CD4-positive, alpha-beta T cell treated with Interferon gamma for 1 hour (primary cell): ENCODE measurements at regions not wholly inside any gene's neighbourhood (a gene's known extent, or its start where the extent isn't known, plus 50 kb on each side); places are given as distances from the start of the nearest gene placed in this dataset.
"Not testable (repeated sequence)": the region's sequence is repeated elsewhere in the genome, so short reads cannot be mapped to it uniquely, and the experiment has no call there.

Source experiments
- DNase-seq: peaks from one replicate; pipeline ENCODE4 v3.0.0-alpha.2; 2020

DNA sequence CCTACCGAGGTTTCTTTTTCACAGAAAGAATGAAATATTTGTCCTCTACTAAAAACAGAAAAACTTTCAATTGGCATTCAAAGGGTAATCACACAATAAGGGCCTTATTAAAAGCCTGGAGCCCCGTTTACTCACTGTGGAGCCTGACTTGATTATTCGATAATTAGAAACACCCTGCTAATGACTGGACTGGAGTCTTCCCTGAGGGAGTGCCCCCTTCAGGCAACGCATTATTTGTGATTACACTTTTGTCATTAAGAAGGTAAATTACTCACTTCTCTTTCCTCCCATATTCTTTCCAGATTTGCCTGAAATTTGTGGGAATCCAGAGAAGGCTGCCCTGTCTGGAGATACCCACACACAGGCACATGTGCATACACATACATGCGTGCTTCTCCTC, 444.2 kb upstream of the NPVF start:
- DNase-seq, result no peak

- no peak for DNase-seq
Observed at GRCh38 chr7:25675789-25676474, 447.6 kb upstream of the NPVF start.

DNA sequence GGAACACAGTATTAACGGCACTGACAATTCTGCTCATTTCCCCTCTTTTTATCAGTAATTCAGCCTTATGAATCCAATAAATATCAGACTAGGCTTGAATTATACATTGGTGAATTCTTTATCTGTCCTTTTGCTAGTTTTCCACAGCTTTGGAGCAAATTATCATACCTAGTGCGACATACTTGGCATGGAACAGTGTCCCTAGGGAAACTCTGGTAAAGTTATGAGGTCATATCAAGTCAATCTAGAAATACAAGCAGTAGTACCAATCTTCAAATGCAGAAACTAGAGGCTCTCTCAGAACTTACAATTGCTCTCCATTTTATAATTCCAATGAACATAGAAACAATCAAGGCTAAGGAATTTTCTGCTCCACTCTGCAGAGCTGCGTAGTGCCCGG, 449.3 kb upstream of the NPVF start:
- no peak for DNase-seq

GRCh38 chr7:25678215-25678614, 449.9 kb upstream of the NPVF start:
- DNase-seq, result no peak

DNA sequence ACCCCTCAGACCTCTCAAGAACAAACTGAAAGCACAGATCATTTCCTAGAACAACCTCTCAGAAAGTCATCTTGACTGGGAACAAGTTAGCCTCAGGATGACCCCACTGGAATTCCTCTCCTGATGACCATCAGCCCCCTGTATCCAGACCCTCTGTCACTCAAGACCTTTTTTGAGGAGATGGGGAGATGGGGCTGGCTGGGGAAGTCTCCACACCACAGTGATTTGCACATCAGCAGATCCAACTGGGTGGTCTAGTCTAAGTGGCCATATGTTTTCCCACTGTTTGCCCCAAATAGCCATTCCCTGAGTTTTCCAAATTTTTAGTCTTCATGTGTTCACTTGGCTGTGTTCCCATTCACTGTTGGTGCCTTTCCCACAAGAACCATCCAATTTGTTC, 452.4 kb upstream of the NPVF start:
- no peak for DNase-seq

DNA sequence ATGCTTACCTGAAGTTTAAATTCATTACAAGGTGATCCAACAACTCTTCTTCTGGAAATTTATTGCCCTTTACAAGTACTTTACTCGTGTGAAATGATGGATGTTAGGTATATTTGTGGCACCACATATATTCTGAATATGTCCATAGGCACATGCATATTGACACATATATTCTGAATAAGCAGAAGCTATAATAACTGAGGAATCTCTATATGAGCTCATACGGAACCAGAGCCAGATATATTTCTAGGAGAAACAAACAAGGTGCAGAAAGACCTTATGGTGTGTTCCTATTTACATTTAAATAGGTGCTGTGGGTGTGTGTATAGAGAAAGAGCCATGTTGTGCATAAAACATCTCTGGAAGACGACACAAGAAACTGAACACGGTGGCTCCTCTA, 456.1 kb upstream of the NPVF start:
- no peak for DNase-seq

GRCh38 chr7:25686493-25686892, 458.2 kb upstream of the NPVF start:
- no peak for DNase-seq

DNA sequence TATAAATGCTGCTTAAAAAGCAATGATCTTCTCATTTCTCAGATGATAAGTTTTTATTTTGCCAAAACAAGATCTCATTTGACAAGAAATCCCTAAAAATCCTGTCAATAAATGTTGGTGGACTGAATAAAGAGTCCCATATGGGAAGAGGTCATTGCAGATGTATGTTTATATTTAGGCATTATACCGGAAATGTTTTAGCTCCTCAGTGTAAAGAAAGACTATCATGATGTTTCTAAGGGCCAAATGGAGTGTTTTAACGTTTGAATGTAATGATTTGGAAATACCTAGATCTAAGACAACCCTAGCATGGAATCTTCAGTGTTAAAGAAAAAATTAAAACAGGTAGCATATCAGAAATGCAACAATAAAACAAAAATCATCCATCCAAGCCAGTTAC, 457.8 kb upstream of the NFE2L3 start:
- no peak for DNase-seq

- no peak for DNase-seq
Observed at GRCh38 chr7:25694699-25695098, 457.3 kb upstream of the NFE2L3 start.

DNA sequence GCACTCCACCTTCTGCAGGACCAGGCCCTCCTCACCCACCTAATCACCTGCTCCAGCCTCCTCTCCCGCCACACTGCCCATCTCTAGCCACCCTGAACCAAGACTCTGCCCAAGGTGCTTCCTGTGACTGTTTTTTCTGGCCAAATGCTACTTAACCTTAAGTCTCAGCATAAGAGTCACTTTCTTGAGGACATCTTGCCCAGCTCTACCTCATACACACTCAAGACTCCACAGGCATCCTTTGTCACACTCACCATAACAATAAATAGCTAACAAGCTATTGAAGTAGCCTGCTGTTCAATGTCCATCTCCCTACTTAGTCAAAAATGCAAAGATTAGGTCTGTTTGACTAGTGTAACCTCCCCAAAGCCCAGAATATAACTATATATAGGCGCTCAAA, 455.4 kb upstream of the NFE2L3 start:
- DNase-seq, result no peak

DNA sequence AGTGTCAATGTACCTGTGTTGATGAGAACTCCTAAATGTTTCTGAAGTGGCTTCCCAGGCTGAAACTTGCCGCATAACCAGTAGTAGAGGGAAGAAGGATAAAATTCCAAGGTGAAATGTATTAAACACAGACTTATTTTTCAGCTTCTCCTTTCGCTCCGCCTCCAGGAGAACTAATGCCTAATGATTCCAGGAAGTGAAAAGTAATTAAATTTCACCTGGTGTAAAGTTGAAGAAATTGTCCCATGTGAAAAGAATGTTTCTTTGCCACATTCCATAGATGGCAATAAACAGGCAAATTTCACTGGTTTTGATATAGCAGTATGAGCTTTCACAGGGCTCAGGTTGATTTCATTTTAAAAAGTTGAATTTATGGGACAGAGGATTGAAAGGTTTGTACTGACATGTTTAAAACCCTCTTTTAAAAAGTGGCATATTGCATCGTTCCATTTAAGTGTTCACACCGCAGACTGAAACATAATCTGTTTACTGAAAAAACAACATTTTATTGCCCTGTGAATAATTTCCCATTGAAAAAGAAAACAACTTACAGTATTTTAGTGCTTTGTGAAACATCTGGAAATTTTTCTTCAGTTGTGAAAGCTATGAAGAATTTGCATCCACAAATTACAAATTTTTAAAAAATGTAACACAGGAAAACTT, 453.4 kb upstream of the NFE2L3 start:
- DNase-seq, result no peak

GRCh38 chr7:25700141-25700540, 451.9 kb upstream of the NFE2L3 start:
- not testable (repeated sequence) for DNase-seq

- no peak for DNase-seq
Observed at GRCh38 chr7:25704413-25704812, 447.6 kb upstream of the NFE2L3 start.

DNA sequence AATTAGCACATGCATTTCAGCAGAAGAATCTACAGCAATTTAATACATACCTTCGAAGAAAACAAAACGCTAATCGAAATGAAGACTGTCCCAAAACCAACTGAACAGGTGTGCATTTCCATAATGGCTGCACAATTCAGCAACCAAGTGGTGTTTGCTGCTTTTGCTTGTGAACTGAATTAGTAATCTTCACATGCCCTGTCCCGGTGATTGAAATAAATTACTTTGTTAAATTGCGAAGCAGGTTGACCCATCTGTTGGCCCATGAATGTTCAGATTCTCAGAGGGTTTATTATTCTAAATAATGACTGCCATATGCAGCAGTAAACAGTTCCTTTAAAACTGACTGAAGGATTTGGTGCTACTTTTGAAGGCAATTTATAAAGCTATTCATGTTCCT, 445.2 kb upstream of the NFE2L3 start:
- no peak for DNase-seq

GRCh38 chr7:25707768-25708620, 444.0 kb upstream of the NFE2L3 start:
- no peak for DNase-seq

DNA sequence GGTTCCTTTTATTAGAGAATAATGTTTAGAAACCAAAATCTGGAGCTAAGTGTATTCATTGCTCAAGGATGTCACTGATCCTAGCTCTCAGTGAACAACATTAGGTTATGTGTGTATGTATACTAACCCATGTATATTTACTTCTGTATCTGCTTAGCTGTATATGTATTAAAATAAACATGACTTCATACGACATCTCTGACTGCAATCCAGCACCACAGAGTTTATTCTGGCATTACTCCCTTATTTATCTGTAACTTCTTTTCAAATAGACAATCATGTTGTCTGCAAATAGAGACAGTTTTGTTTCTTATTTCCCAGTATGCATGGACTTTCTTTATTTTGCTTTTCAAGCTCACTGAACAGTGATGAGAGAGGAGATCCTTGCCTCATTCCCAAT, 441.0 kb upstream of the NFE2L3 start:
- no peak for DNase-seq

DNA sequence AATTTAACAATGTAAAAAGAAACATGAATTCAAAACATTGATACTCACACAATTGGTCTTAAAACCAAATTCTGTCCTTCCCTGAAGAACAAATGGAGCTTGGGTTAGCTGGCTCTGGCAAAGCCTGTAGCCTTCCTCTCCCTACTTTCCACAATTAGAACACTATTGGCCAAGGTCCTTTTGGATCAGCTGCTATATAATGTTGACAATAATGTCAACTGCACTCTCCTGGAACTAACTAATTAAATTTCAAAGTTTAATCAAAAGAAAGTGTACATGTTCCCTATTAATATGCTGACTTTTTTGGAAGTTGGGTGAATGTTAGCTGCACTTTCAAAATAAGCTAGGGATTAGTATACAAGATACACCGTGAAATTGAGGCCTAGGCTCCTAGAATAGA, 440.1 kb upstream of the NFE2L3 start:
- no peak for DNase-seq

- no peak for DNase-seq
Observed at GRCh38 chr7:25712500-25712899, 439.5 kb upstream of the NFE2L3 start.

GRCh38 chr7:25714013-25714412, 438.0 kb upstream of the NFE2L3 start:
- DNase-seq, result no peak

GRCh38 chr7:25716421-25716820, 435.6 kb upstream of the NFE2L3 start:
- no peak for DNase-seq

DNA sequence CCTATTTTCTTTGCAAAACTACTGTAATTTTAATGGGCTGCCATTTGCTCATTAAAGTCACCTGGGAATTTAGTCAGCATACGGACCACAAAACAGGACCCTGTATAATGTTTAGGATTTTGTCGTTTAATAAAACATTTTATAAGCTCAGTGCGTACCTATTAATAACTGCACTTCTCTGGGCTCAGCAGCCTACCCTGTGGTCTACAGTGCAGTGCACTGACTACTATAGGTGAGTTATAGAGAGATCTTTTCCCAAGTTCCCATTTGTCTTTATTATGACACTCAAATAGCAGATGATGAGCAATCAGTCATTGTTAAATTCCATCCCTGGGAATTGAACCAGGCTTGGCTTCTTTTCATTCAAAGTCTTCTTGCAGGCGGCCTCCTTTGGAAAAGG, 433.4 kb upstream of the NFE2L3 start:
- DNase-seq, result no peak

GRCh38 chr7:25719190-25719896, 432.7 kb upstream of the NFE2L3 start:
- no peak for DNase-seq

DNA sequence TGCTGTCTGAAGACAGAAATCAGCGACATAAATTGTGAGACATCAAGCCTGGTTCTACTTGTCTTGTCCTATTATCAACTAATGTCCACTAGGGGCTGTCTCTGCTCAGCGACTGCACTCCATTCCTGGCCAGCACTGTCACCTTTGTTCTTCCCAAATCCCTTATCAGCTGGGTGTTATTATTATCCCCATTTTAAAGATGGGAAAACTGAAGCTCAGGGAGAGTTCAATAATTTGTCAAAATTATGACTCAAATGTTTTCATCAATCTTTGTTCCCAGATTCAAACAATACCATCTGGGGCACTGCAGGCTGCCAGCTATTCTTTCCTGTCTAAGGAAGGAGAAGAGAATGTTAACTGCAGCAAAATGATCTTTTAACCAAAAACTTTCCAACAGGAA, 431.6 kb upstream of the NFE2L3 start:
- no peak for DNase-seq
